Pancreas (tissue), 10 donors: ENCODE measurements at regions not wholly inside any gene's neighbourhood (a gene's known extent, or its start where the extent isn't known, plus 50 kb on each side); places are given as distances from the start of the nearest gene placed in this dataset.

Source experiments
- ATAC-seq, 4 donors: fragments of 200-7000 bp; cut with Tn5 transposase; one replicate each; pipeline versions ENCODE4 v1.8.0 to v1.9.1; 2020; ENCODE audit warnings: mild to moderate bottlenecking in 4 of 4, moderate library complexity in 4 of 4
- DNase-seq, 6 donors: peaks; one replicate each; pipeline ENCODE4 v3.0.0-alpha.2; 2020
- FAIRE-seq: peaks from 2 replicates; lab custom pipeline; 2012; peaks lifted over from hg19 to GRCh38; lab: Jason Lieb, UNC
- H3K27ac ChIP-seq, 4 donors: fragments of 200-600 bp; sonication (generic); 1 replicate in 3 of 4; 2 replicates in 1 of 4; pipeline versions ENCODE4 v1.5.0 to v1.8.0; 2020
- H3K27me3 ChIP-seq, 4 donors: fragments of 200-600 bp; one replicate each; pipeline ENCODE4 v1.8.0; 2021
- H3K36me3 ChIP-seq, 3 donors: fragments of 200-600 bp; sonication (generic) in 1 of 3; one replicate each; pipeline versions ENCODE4 v1.5.0 to v1.8.0; 2020 to 2021
- H3K4me1 ChIP-seq, 3 donors: fragments of 200-600 bp; one replicate each; pipeline ENCODE4 v1.8.0; 2021
- H3K4me3 ChIP-seq, 4 donors: fragments of 200-600 bp; sonication (generic) in 2 of 4; one replicate each; pipeline versions ENCODE4 v1.5.0 to v1.8.0; 2020 to 2021
- H3K9me3 ChIP-seq, 4 donors: fragments of 200-600 bp; one replicate each; pipeline ENCODE4 v1.8.0; 2021
- WGBS, 2 donors: extraction: QIAGEN DNeasy Blood & Tissue Kit; methylation state at CpG; one replicate each; pipeline ENCODE4 v1.1.7; 2013; 5-methylcytosine and 5-hydroxymethylcytosine counted together
- intact Hi-C, 3 donors: fragments of 100-400 bp; cut with DNase I; formaldehyde crosslinking; loops; one replicate each; pipeline versions ENCODE4 v1.11.1 to v1.14.2; 2022
- TF ChIP-seq, protein P1 (sequence below), 4 donors: fragments of 200-600 bp; sonication (generic) in 3 of 4; IDR thresholded peaks; one replicate each; pipeline versions ENCODE4 v1.5.0 to v1.8.0; 2021; ENCODE audit warnings: antibody characterized with exemption in 4 of 4
- donor health status: healthy with polysubstance abuse.
- donor health status: DM: no; HTN: no; CAD: no; lungs with moderate emphysema.
- donor health status: DM: no; HTN: no; CAD: no.
- donor health status: control.
- donor health status: control.
- donor health status: Bipolar disorder and iron deficiency.
- donor health status: DM: yes; HTN: yes; CAD: no.
- donor health status: DM: no; HTN: no; CAD: no.
- donor health status: DM: no; HTN: no; CAD: no.
- donor health status: DM: yes; HTN: yes; CAD: no.

GRCh38 chr9:13942201-13942600, 371.7 kb downstream of the NFIB start:
- Histone ChIP-seq H3K4me3 (no peak overlapping the region), H3K4me1 (peaks cover 4 to 14% (median 11%) of the 10 kb centered on the region in 3 donors), H3K36me3 (no peaks in the 10 kb centered on the region), H3K27me3 (no peaks in the 10 kb centered on the region), H3K9me3 (no peaks in the 10 kb centered on the region), H3K27ac (no peak overlapping the region)
- ATAC-seq (no peak), FAIRE-seq (no peak), DNase-seq (no peak)
- WGBS, 2 donors, result 87 to 89% methylated on average over 6 of the region's 6 CpGs
- TF ChIP-seq, protein P1, sequence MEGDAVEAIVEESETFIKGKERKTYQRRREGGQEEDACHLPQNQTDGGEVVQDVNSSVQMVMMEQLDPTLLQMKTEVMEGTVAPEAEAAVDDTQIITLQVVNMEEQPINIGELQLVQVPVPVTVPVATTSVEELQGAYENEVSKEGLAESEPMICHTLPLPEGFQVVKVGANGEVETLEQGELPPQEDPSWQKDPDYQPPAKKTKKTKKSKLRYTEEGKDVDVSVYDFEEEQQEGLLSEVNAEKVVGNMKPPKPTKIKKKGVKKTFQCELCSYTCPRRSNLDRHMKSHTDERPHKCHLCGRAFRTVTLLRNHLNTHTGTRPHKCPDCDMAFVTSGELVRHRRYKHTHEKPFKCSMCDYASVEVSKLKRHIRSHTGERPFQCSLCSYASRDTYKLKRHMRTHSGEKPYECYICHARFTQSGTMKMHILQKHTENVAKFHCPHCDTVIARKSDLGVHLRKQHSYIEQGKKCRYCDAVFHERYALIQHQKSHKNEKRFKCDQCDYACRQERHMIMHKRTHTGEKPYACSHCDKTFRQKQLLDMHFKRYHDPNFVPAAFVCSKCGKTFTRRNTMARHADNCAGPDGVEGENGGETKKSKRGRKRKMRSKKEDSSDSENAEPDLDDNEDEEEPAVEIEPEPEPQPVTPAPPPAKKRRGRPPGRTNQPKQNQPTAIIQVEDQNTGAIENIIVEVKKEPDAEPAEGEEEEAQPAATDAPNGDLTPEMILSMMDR (IDR thresholded peaks at IDR 0.05), result no peak
- intact Hi-C loops, result no loop called here

GRCh38 chr9:13941714-13942113, 372.2 kb downstream of the NFIB start:
- no peaks in the 10 kb centered on the region for H3K27me3 ChIP-seq
- TF ChIP-seq, protein P1 (IDR thresholded peaks at IDR 0.05), result no peak
- WGBS, 2 donors, result 69 to 75% methylated on average over 7 of the region's 7 CpGs
- no peak overlapping the region for H3K4me3 ChIP-seq
- peaks cover 4 to 14% (median 11%) of the 10 kb centered on the region in 3 donors for H3K4me1 ChIP-seq
- ATAC-seq (peak in 1 of 4 donors; percentile 45), DNase-seq (no peak), FAIRE-seq (no peak)
- H3K9me3 ChIP-seq, result no peaks in the 10 kb centered on the region
- no peaks in the 10 kb centered on the region for H3K36me3 ChIP-seq
- intact Hi-C loops, result no loop called here
- no peak overlapping the region for H3K27ac ChIP-seq

- peak in 1 of 4 donors; percentile 24 for ATAC-seq
- Histone ChIP-seq H3K4me3 (no peak overlapping the region), H3K27me3 (no peaks in the 10 kb centered on the region), H3K36me3 (no peaks in the 10 kb centered on the region), H3K9me3 (no peaks in the 10 kb centered on the region), H3K27ac (no peak overlapping the region), H3K4me1 (peaks cover 4 to 14% (median 11%) of the 10 kb centered on the region in 3 donors)
- TF ChIP-seq, protein P1 (IDR thresholded peaks at IDR 0.05), result no peak
- no peak for DNase-seq
- FAIRE-seq, result no peak
- intact Hi-C loops, result no loop called here
- WGBS, 2 donors, result 48 to 52% methylated on average over 8 of the region's 8 CpGs
Observed at GRCh38 chr9:13939701-13940490, 374.0 kb downstream of the NFIB start.

DNA sequence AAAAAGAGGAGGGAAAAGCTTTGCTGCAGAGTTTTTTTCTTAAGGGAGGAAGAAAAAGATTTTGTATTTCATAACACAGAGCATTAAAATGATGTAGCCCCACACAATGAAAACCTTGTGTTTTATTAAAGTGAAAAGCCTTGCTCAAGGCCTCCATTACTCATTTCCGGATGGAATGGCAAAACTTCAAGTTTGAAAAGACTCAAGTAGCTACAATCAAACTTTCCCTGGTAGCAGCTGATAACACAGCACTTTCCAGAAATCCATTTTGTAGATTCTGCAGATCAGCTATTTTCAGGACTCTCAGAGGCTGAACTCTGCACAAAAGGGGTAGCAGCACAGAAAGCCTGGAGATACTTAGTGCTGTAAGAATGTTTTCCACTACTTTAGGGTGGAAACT, 374.8 kb downstream of the NFIB start:
- Histone ChIP-seq H3K36me3 (no peaks in the 10 kb centered on the region), H3K4me3 (no peak overlapping the region), H3K27ac (no peak overlapping the region), H3K9me3 (no peaks in the 10 kb centered on the region), H3K27me3 (no peaks in the 10 kb centered on the region), H3K4me1 (peaks cover 4 to 14% (median 11%) of the 10 kb centered on the region in 3 donors)
- TF ChIP-seq, protein P1 (IDR thresholded peaks at IDR 0.05), result no peak
- ATAC-seq (peak; percentile 55 to 78 (median 60)), FAIRE-seq (no peak), DNase-seq (no peak)
- intact Hi-C loops, result no loop called here
- WGBS, 2 donors, result 0 to 13% methylated on average over 1 of the region's 1 CpG

GRCh38 chr9:13934416-13934815, 379.5 kb downstream of the NFIB start:
- intact Hi-C loops, result no loop called here
- TF ChIP-seq, protein P1 (IDR thresholded peaks at IDR 0.05), result no peak
- Histone ChIP-seq H3K4me3 (no peak overlapping the region), H3K9me3 (no peaks in the 10 kb centered on the region), H3K27me3 (no peaks in the 10 kb centered on the region), H3K36me3 (no peaks in the 10 kb centered on the region), H3K27ac (no peak overlapping the region), H3K4me1 (peaks cover 4 to 7% (median 6%) of the 10 kb centered on the region in 3 donors)
- FAIRE-seq (no peak), ATAC-seq (no peak), DNase-seq (no peak)
- 91 to 97% methylated on average over 3 of the region's 3 CpGs for WGBS, 2 donors
